C4-2B (cell line): ENCODE measurements at regions not wholly inside any gene's neighbourhood (a gene's known extent, or its start where the extent isn't known, plus 50 kb on each side); places are given as distances from the start of the nearest gene placed in this dataset.

Experiments
- H3K27ac ChIP-seq: fragments of 450-650 bp; 2 replicates; pipeline ENCODE4 v1.5.1; 2017
- ZFX ChIP-seq: fragments of 450-650 bp; IDR thresholded peaks from 2 replicates; pipeline ENCODE4 v1.6.1; 2017
- TF ChIP-seq, protein P1 (sequence below): fragments of 450-650 bp; conservative IDR thresholded peaks from 2 replicates; pipeline ENCODE4 v1.5.1; 2017; ENCODE audit warnings: mild to moderate bottlenecking

GRCh38 chr7:70952311-70952710 lies 179.6 kb upstream of the GALNT17 start:
- H3K27ac ChIP-seq = no peak overlapping the region
- TF ChIP-seq, protein P1, sequence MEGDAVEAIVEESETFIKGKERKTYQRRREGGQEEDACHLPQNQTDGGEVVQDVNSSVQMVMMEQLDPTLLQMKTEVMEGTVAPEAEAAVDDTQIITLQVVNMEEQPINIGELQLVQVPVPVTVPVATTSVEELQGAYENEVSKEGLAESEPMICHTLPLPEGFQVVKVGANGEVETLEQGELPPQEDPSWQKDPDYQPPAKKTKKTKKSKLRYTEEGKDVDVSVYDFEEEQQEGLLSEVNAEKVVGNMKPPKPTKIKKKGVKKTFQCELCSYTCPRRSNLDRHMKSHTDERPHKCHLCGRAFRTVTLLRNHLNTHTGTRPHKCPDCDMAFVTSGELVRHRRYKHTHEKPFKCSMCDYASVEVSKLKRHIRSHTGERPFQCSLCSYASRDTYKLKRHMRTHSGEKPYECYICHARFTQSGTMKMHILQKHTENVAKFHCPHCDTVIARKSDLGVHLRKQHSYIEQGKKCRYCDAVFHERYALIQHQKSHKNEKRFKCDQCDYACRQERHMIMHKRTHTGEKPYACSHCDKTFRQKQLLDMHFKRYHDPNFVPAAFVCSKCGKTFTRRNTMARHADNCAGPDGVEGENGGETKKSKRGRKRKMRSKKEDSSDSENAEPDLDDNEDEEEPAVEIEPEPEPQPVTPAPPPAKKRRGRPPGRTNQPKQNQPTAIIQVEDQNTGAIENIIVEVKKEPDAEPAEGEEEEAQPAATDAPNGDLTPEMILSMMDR = no peak
- no peak for TF ChIP-seq ZFX

- no peak overlapping the region for H3K27ac ChIP-seq
- TF ChIP-seq, protein P1 = no peak
- no peak for TF ChIP-seq ZFX
These were observed 178.6 kb upstream of the GALNT17 start for GRCh38 chr7:70953331-70953741.

DNA sequence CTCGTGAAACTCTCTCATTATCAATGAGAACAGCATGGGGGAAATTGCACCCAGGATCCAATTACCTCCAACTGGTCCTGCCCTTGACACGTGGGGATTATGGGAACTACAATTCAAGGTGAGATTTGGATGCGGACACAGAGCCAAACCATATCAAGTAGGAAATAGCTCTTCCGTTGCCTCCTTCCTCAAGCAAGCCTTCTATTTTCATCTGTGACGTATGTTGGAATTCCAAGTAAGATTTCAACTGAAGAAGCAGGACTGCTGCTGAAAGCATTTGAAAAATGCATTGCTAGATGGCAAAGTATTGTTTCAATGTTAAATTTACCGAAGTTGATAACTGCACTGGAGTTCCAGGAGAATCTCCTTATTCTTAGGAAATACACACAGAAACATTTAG lies 178.1 kb upstream of the GALNT17 start:
- no peak overlapping the region for H3K27ac ChIP-seq
- TF ChIP-seq ZFX = no peak
- TF ChIP-seq, protein P1 = no peak

DNA sequence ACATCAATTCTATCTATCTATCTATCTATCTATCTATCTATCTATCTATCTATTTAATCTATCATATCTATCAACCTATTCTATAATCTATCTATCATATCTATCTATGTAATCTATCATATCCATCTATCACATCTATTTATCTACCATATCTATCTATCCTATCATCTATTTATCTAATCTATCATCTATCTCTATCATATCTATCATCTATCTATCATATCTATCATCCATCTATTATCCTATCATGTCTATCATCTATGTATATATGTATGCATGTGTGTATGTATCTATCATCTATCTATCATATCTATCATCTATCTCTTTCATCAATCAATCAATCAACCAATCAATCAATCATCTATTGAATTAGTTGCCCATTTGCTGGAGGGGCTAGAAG lies 159.3 kb upstream of the GALNT17 start:
- TF ChIP-seq ZFX = no peak
- TF ChIP-seq, protein P1 = no peak
- no peak overlapping the region; the same call in 1 of the 2 replicates for H3K27ac ChIP-seq

GRCh38 chr7:70975754-70976153 lies 156.2 kb upstream of the GALNT17 start:
- H3K27ac ChIP-seq = no peak overlapping the region
- TF ChIP-seq, protein P1 = no peak

GRCh38 chr7:70986297-70986696 lies 145.6 kb upstream of the GALNT17 start:
- TF ChIP-seq, protein P1 = no peak
- TF ChIP-seq ZFX = no peak

DNA sequence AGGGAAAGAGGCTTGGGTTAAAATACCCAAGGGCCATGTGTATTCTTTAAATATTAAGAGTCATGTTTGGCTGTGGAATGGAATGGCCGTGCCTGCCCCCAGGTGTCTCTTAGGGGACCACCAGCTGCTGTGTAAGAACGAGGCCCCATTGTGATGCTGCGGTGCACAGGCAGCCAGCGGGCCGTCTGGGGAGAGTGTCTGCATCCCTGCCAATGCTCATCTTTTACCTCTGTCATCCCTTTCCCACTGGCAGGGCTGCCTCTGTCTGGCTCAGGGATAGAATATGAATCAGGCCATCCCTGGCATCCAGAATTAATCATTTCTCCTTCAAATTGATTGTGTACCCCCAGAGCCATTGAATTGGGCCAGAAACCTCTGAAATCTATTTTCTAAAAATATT lies 137.8 kb upstream of the GALNT17 start:
- TF ChIP-seq, protein P1 = no peak
- no peak for TF ChIP-seq ZFX
- H3K27ac ChIP-seq = no peak overlapping the region

More at GRCh38 chr7:70986297-70986696, 145.6 kb upstream of the GALNT17 start:
- H3K27ac ChIP-seq = no peak overlapping the region
